Right lobe of liver (tissue), 6 donors: ENCODE measurements at regions not wholly inside any gene's neighbourhood (a gene's known extent, or its start where the extent isn't known, plus 50 kb on each side); places are given as distances from the start of the nearest gene placed in this dataset.

ENCODE experiments used
- ATAC-seq, 4 donors: fragments of 200-7000 bp; cut with Tn5 transposase; one replicate each; pipeline ENCODE4 v1.9.1; 2020; ENCODE audit warnings: mild to moderate bottlenecking in 4 of 4, moderate library complexity in 4 of 4
- DNase-seq, 3 donors: peaks; one replicate each; pipeline ENCODE4 v3.0.0-alpha.2; 2020
- H3K27ac ChIP-seq, 3 donors: fragments of 200-600 bp; one replicate each; pipeline ENCODE4 v1.8.0; 2022
- H3K27me3 ChIP-seq, 2 donors: fragments of 200-600 bp; one replicate each; pipeline ENCODE4 v1.8.0; 2022
- H3K36me3 ChIP-seq, 4 donors: fragments of 200-600 bp; sonication (generic) in 1 of 4; one replicate each; pipeline versions ENCODE4 v1.5.1 to v1.8.0; 2017 to 2022; ENCODE audit warnings: control low read depth in 1 of 4
- H3K4me1 ChIP-seq, 4 donors: fragments of 200-600 bp; sonication (generic) in 1 of 4; one replicate each; pipeline versions ENCODE4 v1.5.1 to v1.8.0; 2017 to 2022; ENCODE audit warnings: control low read depth in 1 of 4
- H3K4me3 ChIP-seq, 3 donors: fragments of 200-600 bp; one replicate each; pipeline ENCODE4 v1.8.0; 2022
- H3K9me3 ChIP-seq, 4 donors: fragments of 200-600 bp; sonication (generic) in 1 of 4; one replicate each; pipeline versions ENCODE4 v1.5.1 to v1.8.0; 2017 to 2022; ENCODE audit warnings: control low read depth in 1 of 4
- CTCF ChIP-seq, 4 donors: fragments of 200-600 bp in 3 of 4; fragments of 450-650 bp in 1 of 4; IDR thresholded peaks; one replicate each; pipeline versions ENCODE4 v1.5.1 to v1.8.0; 2016 to 2022; ENCODE audit warnings: antibody characterized with exemption in 4 of 4, mild to moderate bottlenecking in 2 of 4
- POLR2A ChIP-seq: fragments of 450-650 bp; IDR thresholded peaks from one replicate; pipeline ENCODE4 v1.6.1; 2017; ENCODE audit warnings: antibody characterized with exemption, mild to moderate bottlenecking
- WGBS: methylation state at CpG from one replicate; pipeline ENCODE4 v1.1.6; 2018; ENCODE audit warnings: low coverage, low lambda C conversion rate; ENCODE audit not compliant: insufficient coverage; ENCODE audit errors: missing lambda C conversion rate; 5-methylcytosine and 5-hydroxymethylcytosine counted together
- intact Hi-C, 2 donors: fragments of 100-400 bp; cut with DNase I; formaldehyde crosslinking; loops; one replicate each; pipeline versions ENCODE4 v1.11.2 to v1.14.1; 2022
- donor health status: DM: no; HTN: yes; CAD: no.
- donor health status: DM: no; HTN: no; CAD: no.
- donor health status: DM: no; HTN: no; CAD: no.
- donor health status: DM: no; HTN: yes; CAD: no.
- donor health status: DM: no; HTN: yes; CAD: no.

GRCh38 chr2:120940319-120940696 lies 204.6 kb downstream of the GLI2 start:
- no peaks in the 10 kb centered on the region for H3K9me3 ChIP-seq
- WGBS, result 100% methylated on average over 1 of the region's 1 CpG
- H3K4me1 ChIP-seq, result no peaks in the 10 kb centered on the region
- intact Hi-C loops, result no loop called here
- H3K27me3 ChIP-seq, result no peaks in the 10 kb centered on the region
- DNase-seq (no peak), ATAC-seq (no peak)
- H3K36me3 ChIP-seq, result no peaks in the 10 kb centered on the region
- H3K4me3 ChIP-seq, result no peak overlapping the region
- no peak for TF ChIP-seq CTCF (IDR thresholded peaks at IDR 0.05)
- no peak for TF ChIP-seq POLR2A
- no peak overlapping the region for H3K27ac ChIP-seq

- intact Hi-C loops, result no loop called here
- 68% methylated on average over 7 of the region's 9 CpGs for WGBS
- no peaks in the 10 kb centered on the region for H3K36me3 ChIP-seq
- H3K27me3 ChIP-seq, result no peaks in the 10 kb centered on the region
- H3K4me1 ChIP-seq, result no peaks in the 10 kb centered on the region
- H3K9me3 ChIP-seq, result no peaks in the 10 kb centered on the region
- no peak overlapping the region for H3K4me3 ChIP-seq
- no peak for ATAC-seq
- no peak overlapping the region for H3K27ac ChIP-seq
- no peak for DNase-seq
- TF ChIP-seq CTCF (IDR thresholded peaks at IDR 0.05) (no peak), POLR2A (no peak)
Observed at GRCh38 chr2:120940726-120941256, 205.1 kb downstream of the GLI2 start.

- DNase-seq (no peak), ATAC-seq (no peak)
- intact Hi-C loops, result no loop called here
- Histone ChIP-seq H3K4me1 (no peaks in the 10 kb centered on the region), H3K9me3 (no peaks in the 10 kb centered on the region), H3K27ac (no peak overlapping the region), H3K27me3 (no peaks in the 10 kb centered on the region), H3K4me3 (no peak overlapping the region), H3K36me3 (no peaks in the 10 kb centered on the region)
- TF ChIP-seq CTCF (IDR thresholded peaks at IDR 0.05) (no peak), POLR2A (no peak)
- no CpG with 5 or more reads among the region's 11 CpGs for WGBS
Observed at GRCh38 chr2:120941571-120942120, 206.0 kb downstream of the GLI2 start.

GRCh38 chr2:120942658-120943057 lies 207.0 kb downstream of the GLI2 start:
- WGBS, result 70% methylated on average over 14 of the region's 15 CpGs
- no peak for ATAC-seq

More at GRCh38 chr2:120942658-120943057, 207.0 kb downstream of the GLI2 start:
- no peak overlapping the region for H3K4me3 ChIP-seq
- no peaks in the 10 kb centered on the region for H3K27me3 ChIP-seq
- H3K36me3 ChIP-seq, result no peaks in the 10 kb centered on the region
- no peaks in the 10 kb centered on the region for H3K9me3 ChIP-seq
- intact Hi-C loops, result no loop called here
- H3K4me1 ChIP-seq, result no peaks in the 10 kb centered on the region
- no peak overlapping the region for H3K27ac ChIP-seq
- DNase-seq, result no peak
- TF ChIP-seq POLR2A (no peak), CTCF (IDR thresholded peaks at IDR 0.05) (no peak)
